ENCODE measurements at regions not wholly inside any gene's neighbourhood (a gene's known extent, or its start where the extent isn't known, plus 50 kb on each side); places are given as distances from the start of the nearest gene placed in this dataset.
A peak's percentile ranks its signal among the peaks of the same experiment; 100 is the strongest.

DNA sequence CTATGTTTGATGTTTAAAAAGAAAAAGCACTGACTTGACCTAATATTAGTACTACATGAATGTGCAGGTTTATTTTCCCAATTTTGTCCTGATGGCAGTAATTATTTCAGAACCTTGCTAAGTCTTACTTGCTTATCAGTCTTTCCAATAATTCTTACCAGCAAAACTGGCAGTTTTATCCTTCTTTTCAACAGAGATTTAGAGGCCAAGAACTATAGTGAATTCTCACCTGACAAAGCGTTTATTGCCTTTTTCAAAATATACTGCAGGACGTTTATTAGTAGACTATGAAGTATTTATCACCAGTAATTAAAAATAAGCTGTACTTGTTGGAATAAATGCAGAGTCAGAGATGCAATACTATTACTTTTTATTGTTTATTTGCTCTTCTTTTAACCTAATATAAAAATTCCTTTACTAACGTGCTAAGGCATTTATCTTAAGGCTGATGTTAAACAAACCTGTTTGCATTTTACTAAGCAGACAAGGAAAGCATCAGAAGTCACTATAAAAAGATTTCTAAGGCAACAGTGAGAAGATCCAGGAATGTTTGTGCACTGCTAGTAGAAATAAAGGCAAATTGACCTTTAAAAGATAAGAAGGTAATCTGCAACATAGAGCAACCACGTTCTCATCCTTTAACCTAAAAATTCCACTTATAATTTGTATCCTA lies 80.3 kb upstream of the NOCT start:
- TF ChIP-seq CTCF (IDR thresholded peaks at IDR 0.05): no peak
- Histone ChIP-seq H3K9me3 (no peaks in the 10 kb centered on the region), H3K27me3 (no peaks in the 10 kb centered on the region), H3K4me3 (ENCODE audit: low read depth in 1 of 2, low read length in 1 of 2) (no peak overlapping the region), H3K4me1 (ENCODE audit: control insufficient read depth in 1 of 2, insufficient read depth in 1 of 2, low read depth in 1 of 2, low read length in 1 of 2) (peaks cover 25 to 30% of the 10 kb centered on the region in 2 experiments), H3K36me3 (no peaks in the 10 kb centered on the region), H3K27ac (no peak overlapping the region)

DNA sequence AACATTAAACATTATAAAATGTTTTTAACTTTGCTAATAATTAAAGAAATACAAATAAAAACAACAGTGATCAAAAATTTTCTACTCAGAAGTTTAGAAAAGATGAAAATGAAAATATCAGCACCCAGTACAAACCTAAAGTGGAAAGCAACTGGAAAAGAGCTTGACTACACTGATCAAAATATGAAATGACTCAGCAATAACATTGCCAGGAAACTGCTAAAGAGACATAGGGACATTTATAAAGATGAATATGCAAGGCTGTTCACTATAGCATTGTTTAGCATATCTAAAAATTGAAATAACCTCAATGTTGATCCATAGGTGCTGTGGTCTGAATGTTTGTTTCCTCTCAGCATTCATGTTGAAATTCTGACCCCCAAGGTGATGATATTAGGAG lies 88.5 kb upstream of the NOCT start:
- H3K27me3 ChIP-seq: no peaks in the 10 kb centered on the region
- H3K27ac ChIP-seq: no peak overlapping the region
- H3K36me3 ChIP-seq: no peaks in the 10 kb centered on the region
- no peaks in the 10 kb centered on the region for H3K9me3 ChIP-seq
- H3K4me3 ChIP-seq (ENCODE audit: low read depth in 1 of 2, low read length in 1 of 2): no peak overlapping the region
- H3K4me1 ChIP-seq (ENCODE audit: control insufficient read depth in 1 of 2, insufficient read depth in 1 of 2, low read depth in 1 of 2, low read length in 1 of 2): peaks cover 22 to 26% of the 10 kb centered on the region in 2 experiments
- TF ChIP-seq CTCF (IDR thresholded peaks at IDR 0.05): no peak

GRCh38 chr4:138925495-138925894 lies 90.1 kb upstream of the NOCT start:
- no peak for TF ChIP-seq CTCF (IDR thresholded peaks at IDR 0.05)
- H3K36me3 ChIP-seq: no peaks in the 10 kb centered on the region
- no peaks in the 10 kb centered on the region for H3K9me3 ChIP-seq
- H3K4me3 ChIP-seq (ENCODE audit: low read depth in 1 of 2, low read length in 1 of 2): no peak overlapping the region
- peaks cover 22 to 23% of the 10 kb centered on the region in 2 experiments for H3K4me1 ChIP-seq (ENCODE audit: control insufficient read depth in 1 of 2, insufficient read depth in 1 of 2, low read depth in 1 of 2, low read length in 1 of 2)
- no peaks in the 10 kb centered on the region for H3K27me3 ChIP-seq
- no peak overlapping the region for H3K27ac ChIP-seq

DNA sequence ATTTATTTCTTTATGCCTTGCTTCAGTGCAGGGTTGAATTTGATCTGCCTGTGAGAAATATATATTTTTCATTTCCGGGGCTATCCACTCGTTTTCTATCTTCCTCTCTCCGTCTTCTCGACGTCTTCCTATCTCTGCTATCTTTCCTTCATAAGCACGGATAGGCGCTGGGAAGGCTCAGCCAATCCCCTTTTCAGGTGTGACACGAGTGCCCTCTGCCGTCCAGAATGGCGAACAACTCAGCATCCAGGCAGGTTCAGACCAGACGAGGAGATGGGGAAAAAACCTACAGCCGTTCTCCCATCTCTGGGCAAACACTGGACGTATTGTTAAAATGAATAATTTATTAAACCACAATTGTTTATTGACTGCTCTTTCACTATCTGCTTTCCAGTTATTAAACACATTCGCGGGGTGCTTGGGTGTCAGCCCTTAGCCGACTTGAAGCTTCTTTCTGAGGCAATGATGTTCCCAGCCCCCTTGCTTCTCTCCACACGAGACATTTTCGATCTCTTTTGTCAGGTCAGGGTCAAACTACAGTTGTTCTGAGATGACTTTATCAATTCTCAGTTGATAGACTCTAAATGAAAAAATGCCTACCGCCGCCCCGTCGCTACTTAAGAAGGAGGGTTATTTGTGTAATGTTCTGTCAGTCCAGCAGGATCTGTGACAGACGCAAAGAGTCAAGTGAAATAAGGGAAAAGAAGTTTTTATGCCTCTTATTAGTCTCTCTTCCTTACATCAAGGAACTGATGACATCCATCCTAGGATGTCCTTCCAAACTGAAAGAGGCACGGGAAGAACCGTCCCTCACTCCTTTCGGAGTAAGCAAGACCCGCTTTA lies 96.3 kb upstream of the NOCT start:
- Histone ChIP-seq H3K4me1 (ENCODE audit: control insufficient read depth in 1 of 2, insufficient read depth in 1 of 2, low read depth in 1 of 2, low read length in 1 of 2) (no peaks in the 10 kb centered on the region), H3K4me3 (ENCODE audit: low read depth in 1 of 2, low read length in 1 of 2) (no peak overlapping the region), H3K36me3 (no peaks in the 10 kb centered on the region), H3K27me3 (peaks cover 3% of the 10 kb centered on the region), H3K9me3 (no peaks in the 10 kb centered on the region), H3K27ac (no peak overlapping the region)
- TF ChIP-seq CTCF (IDR thresholded peaks at IDR 0.05): peak; percentile 56

- H3K27me3 ChIP-seq: peaks cover 3% of the 10 kb centered on the region
- H3K27ac ChIP-seq: no peak overlapping the region
- H3K4me1 ChIP-seq (ENCODE audit: control insufficient read depth in 1 of 2, insufficient read depth in 1 of 2, low read depth in 1 of 2, low read length in 1 of 2): no peaks in the 10 kb centered on the region
- no peak overlapping the region for H3K4me3 ChIP-seq (ENCODE audit: low read depth in 1 of 2, low read length in 1 of 2)
- H3K9me3 ChIP-seq: no peaks in the 10 kb centered on the region
- no peak for TF ChIP-seq CTCF (IDR thresholded peaks at IDR 0.05)
- H3K36me3 ChIP-seq: no peaks in the 10 kb centered on the region
Measured at GRCh38 chr4:138918169-138918869, 97.3 kb upstream of the NOCT start.
